GM18873 (cell line): ENCODE measurements at regions not wholly inside any gene's neighbourhood (a gene's known extent, or its start where the extent isn't known, plus 50 kb on each side); places are given as distances from the start of the nearest gene placed in this dataset.

ENCODE experiments used
- ATAC-seq: cut with Tn5 transposase; IDR thresholded peaks from one replicate; pipeline ENCODE4 v1.9.1; 2021; ENCODE audit warnings: mild to moderate bottlenecking, moderate library complexity, moderate number of reproducible peaks; ENCODE audit not compliant: unreplicated experiment, low FRiP score

GRCh38 chr6:154561750-154562149, 51.3 kb upstream of the CNKSR3 start:
- ATAC-seq: no peak

GRCh38 chr6:154565331-154565730, 54.8 kb upstream of the CNKSR3 start:
- ATAC-seq: no peak

GRCh38 chr6:154566866-154567265, 56.4 kb upstream of the CNKSR3 start:
- ATAC-seq: no peak

DNA sequence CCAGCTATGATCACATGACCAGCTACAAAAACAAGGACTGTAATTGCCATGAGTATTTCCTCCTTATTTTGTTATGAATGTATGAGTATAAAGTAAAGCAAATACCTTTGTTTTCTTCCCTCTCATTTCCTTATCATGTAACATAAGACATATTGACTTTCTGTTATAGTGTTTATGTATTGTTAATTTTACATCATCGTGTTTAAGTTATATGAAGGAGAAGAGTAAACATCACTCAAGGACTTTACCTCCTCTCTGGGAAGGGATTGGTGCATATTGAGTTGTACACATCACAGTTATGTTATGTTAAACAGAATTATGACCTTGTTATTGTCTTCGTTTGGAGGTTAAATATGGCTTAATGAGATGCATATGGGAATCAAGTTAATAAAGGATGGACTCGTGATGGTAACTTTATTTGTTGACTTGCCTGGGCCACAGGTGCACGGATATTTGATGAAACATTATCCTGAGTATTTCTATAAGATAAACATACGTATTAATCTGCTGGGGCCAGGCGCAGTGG, 57.3 kb upstream of the CNKSR3 start:
- no peak for ATAC-seq

GRCh38 chr6:154569156-154569862, 58.8 kb upstream of the CNKSR3 start:
- no peak for ATAC-seq

DNA sequence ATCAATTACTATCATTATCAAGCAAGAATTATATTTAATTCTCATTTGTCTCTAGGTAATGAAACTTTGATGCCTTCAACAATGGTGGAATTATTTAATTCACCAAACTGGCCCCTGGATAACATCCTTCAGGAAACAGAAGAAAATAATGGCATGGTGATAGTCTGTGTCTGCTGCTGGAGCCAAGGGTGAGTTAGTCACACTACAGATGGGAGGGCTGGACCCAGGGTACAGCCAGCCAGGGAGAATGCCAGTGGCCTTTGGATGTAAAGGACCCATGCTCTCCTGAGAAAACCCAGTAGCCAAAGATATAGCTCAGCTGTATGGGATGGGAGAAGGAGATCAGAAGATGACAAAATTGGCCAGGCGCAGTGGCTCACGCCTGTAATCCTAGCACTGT, 60.0 kb upstream of the CNKSR3 start:
- no peak for ATAC-seq

GRCh38 chr6:154572556-154572955, 62.1 kb upstream of the CNKSR3 start:
- no peak for ATAC-seq

- ATAC-seq: no peak
Measured at GRCh38 chr6:154578004-154578559, 67.6 kb upstream of the CNKSR3 start.

DNA sequence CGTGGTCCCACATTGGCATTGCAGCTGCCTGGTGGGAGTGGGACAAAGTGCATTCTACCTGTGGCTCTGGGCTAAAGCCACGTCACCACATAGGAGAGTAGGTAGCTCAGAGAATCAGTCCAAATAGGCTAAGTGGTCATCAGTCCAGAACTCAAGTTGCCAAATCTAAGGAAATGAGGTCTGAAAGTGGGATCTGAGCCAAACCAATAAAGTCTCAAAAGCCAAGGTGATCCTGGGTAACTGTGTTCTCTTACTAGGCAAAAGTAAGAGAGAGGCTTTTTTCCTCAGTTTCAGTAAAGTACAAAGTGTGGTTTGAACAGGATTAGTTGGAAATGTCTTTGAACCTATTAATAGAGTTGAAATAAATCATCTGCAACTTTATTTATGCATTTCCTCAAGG, 68.6 kb upstream of the CNKSR3 start:
- no peak for ATAC-seq

- no peak for ATAC-seq
Measured at GRCh38 chr6:154579485-154579884, 69.0 kb upstream of the CNKSR3 start.

DNA sequence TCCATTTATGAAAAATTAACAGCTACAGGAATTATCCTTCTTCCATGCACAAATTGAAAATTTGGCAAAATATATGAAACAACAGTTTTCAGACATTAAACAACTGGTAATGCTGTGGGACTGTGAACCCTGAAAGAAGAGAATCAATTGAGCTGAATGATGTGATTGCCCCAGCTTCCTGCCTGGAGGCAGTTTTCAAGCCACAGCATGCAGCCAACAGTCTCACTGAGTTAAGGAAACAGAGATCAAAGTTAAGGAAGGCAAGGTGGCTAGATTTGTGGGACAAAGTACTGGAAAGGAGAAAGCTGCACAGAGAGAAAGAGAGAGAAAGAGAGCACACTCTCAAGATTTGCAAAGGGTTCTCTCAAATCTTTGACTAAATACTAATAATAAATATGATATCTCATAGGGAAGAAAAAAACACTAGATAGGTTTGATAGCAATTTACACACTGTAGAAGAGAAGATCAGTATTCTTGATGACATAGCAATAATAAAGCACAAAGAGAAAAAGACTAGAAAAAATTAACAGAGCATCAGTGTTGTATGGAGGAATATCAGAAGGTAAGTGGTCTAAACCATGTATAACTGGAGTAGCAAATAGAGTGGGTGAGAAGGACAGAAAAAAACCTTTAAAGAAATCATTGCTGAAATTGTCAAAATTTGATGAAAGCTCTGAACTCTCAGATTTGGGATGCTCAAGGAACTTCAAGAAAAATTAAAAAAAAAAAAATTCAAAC, 70.1 kb upstream of the CNKSR3 start:
- no peak for ATAC-seq

DNA sequence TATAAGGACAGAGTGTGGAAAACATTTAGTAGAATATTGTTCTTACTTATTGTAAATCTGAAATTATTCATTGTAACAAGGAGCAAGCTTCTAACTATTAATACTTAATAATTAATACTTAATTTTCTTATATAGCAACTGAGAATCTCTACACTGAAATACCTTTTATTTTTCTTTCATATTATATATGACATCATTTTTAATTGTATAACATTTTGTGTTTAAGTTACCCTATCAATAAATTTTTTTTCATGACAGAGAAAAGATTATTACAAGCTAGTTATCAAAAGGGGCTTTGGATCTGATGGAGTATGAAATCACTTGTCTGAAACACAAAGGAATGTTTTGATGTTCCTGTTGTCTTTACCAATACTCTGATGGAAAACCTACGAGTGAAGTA, 72.2 kb upstream of the CNKSR3 start:
- ATAC-seq: no peak

DNA sequence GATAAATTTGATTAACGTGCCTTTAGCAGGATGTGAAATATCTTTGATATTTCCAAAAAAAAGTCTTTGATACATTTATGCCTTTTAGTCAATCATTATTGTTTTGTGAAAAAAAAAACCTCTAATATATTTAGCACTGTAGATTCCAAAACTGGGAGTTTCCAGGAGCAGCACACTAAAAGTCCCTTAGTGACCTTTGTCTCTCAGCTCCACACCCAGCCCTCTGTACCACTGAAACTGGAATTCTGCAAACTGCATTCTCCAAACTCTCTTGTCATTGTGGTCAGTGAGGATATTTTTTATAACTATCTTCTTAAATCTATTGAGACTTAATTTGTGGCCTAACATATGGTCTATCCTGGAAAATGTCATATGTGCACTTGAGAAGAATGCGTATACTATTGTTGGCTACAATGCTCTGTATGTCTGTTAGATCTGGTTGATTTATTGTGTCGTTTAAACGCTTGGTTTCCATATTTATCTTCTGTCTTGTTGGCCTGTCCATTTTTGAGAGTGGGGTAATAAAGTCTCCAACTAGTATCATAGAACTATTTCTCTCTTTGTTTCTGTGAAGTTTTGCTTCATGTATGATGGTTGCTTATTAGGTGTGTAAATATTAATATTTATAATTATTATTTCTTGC, 73.2 kb upstream of the CNKSR3 start:
- no peak for ATAC-seq

GRCh38 chr6:154590756-154591155, 80.3 kb upstream of the CNKSR3 start:
- no peak for ATAC-seq

DNA sequence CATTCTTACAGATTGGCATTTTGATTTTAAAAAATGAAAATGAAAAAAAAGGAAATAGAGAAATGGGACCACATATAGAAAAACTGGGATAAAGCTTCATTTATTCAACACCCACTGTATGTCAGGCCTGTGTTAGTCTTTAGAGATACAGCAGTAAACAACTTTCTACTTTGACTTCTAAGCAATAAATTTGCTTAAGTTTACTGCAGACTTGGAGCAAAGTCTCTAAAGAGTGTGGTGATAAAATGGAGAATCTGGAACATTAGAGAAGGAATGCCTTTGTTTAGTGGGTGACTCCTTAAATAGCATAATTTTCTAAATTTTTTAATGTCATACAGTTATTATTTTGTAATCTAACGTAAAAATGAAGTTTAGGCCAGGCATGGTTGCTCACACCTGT, 80.7 kb upstream of the CNKSR3 start:
- no peak for ATAC-seq

DNA sequence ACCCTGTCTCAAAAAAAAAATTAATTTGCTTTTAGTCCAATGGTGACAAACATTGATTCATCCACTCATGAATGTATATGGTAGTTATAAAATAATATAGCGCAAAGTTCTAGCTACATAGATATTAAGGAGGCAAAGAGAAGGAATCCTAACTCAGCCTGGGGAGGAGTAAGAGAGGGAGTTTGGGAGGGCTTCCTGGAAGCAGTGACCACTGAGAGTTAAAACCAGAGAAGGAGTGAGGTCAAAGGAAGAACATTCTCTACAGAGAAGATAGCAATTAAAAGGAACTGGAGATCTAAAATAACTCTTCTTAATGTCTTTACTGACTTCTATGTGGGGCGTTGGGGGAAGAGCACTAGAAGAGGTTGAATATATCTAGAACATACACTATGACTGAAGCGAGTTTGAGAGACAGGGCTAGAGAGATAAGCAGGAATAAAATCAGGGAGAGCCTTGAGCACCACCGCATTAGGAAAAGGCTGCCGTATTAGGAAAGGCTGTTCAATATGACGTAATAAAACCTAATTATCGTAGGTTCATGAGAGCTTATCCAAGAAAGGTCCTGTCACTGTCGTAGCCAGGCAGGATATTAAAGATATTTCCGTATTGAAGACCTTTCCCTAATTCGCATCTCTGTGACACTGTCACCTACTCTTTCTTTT, 81.8 kb upstream of the CNKSR3 start:
- no peak for ATAC-seq

GRCh38 chr6:154593122-154593521, 82.6 kb upstream of the CNKSR3 start:
- no peak for ATAC-seq

GRCh38 chr6:154594496-154595198, 84.2 kb upstream of the CNKSR3 start:
- no peak for ATAC-seq

DNA sequence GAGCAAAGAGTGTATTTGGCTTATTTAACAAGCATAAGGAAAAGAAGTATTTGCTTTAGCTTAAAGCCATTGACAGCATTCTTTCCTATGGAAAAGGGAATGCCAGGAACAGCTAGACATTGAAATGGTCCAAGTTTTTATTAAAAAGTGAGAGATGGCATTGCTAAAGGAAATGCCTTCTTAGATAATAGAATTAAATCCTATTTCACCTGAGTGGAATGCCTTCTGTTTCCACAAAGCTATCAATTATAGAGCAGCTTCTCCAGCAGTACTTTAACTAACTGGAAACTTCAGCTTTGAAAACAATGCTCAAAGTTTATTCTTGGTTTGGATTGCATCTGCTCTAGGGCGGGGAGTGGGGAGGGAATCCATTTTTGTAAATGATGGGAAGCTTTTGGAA, 85.1 kb upstream of the CNKSR3 start:
- no peak for ATAC-seq

DNA sequence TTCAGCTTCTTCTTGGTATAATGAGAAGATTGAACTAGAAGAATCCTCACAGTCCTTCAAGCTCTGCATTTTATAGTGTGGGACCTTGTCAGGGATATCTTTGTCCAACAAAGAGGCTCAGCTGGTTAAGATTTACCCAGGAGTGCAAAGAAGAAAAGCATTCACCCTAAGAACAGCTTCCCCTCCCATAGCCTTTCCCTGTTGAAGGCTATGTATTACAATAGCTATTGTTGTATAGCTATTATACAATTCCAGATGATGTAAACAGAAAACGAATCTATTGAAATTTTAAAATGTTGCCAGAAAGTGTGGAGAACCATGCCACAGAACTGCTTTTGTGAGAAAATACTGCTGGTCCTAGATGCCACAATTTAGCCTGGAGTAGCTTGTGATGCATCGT, 85.5 kb upstream of the CNKSR3 start:
- ATAC-seq: no peak
